Right renal pelvis (tissue), 4 donors: ENCODE measurements at regions not wholly inside any gene's neighbourhood (a gene's known extent, or its start where the extent isn't known, plus 50 kb on each side); places are given as distances from the start of the nearest gene placed in this dataset.
"Not testable (repeated sequence)": the region's sequence is repeated elsewhere in the genome, so short reads cannot be mapped to it uniquely, and the experiment has no call there.

ENCODE experiments used
- DNase-seq, 4 donors: peaks; one replicate each; pipeline ENCODE4 v3.0.0-alpha.2; 2013; ENCODE audit warnings: low read depth in 4 of 4, low spot score in 3 of 4, missing footprints in 1 of 4

GRCh38 chr1:209191262-209191634 lies 392.3 kb upstream of the CAMK1G start:
- DNase-seq: no peak

GRCh38 chr1:209196140-209196539 lies 387.4 kb upstream of the CAMK1G start:
- no peak for DNase-seq

- DNase-seq: no peak
Observed at GRCh38 chr1:209198961-209199750, 384.4 kb upstream of the CAMK1G start.

GRCh38 chr1:209199822-209200221 lies 383.7 kb upstream of the CAMK1G start:
- no peak for DNase-seq

- not testable (repeated sequence) for DNase-seq
Observed at GRCh38 chr1:209202321-209202720, 381.2 kb upstream of the CAMK1G start.

- DNase-seq: peak in 2 of 4 donors; percentile 44
Observed at GRCh38 chr1:209202830-209203532, 380.5 kb upstream of the CAMK1G start.

GRCh38 chr1:209203533-209203895 lies 380.0 kb upstream of the CAMK1G start:
- no peak for DNase-seq

GRCh38 chr1:209205039-209205438 lies 378.5 kb upstream of the CAMK1G start:
- DNase-seq: no peak

GRCh38 chr1:209207126-209207700 lies 376.3 kb upstream of the CAMK1G start:
- no peak for DNase-seq

GRCh38 chr1:209207701-209208286 lies 375.7 kb upstream of the CAMK1G start:
- DNase-seq: peak; percentile 69 to 78 (median 74)

- no peak for DNase-seq
Observed at GRCh38 chr1:209208648-209209047, 374.9 kb upstream of the CAMK1G start.

GRCh38 chr1:209213989-209214388 lies 369.5 kb upstream of the CAMK1G start:
- DNase-seq: no peak

GRCh38 chr1:209215826-209216225 lies 367.7 kb upstream of the CAMK1G start:
- DNase-seq: no peak

- DNase-seq: no peak
Observed at GRCh38 chr1:209218113-209218512, 365.4 kb upstream of the CAMK1G start.

GRCh38 chr1:209218981-209219380 lies 364.5 kb upstream of the CAMK1G start:
- no peak for DNase-seq

- DNase-seq: no peak
Observed at GRCh38 chr1:209219791-209220524, 363.6 kb upstream of the CAMK1G start.

- no peak for DNase-seq
Observed at GRCh38 chr1:209222826-209223225, 360.7 kb upstream of the CAMK1G start.

- DNase-seq: no peak
Observed at GRCh38 chr1:209223791-209224190, 359.7 kb upstream of the CAMK1G start.

- DNase-seq: no peak
Observed at GRCh38 chr1:209224886-209225285, 358.6 kb upstream of the CAMK1G start.

GRCh38 chr1:209227171-209227570 lies 356.3 kb upstream of the CAMK1G start:
- DNase-seq: no peak

- no peak for DNase-seq
Observed at GRCh38 chr1:209227941-209228340, 355.6 kb upstream of the CAMK1G start.
